GM19035 (cell line): ENCODE measurements at regions not wholly inside any gene's neighbourhood (a gene's known extent, or its start where the extent isn't known, plus 50 kb on each side); places are given as distances from the start of the nearest gene placed in this dataset.
A peak's percentile ranks its signal among the peaks of the same experiment; 100 is the strongest.
"Not testable (repeated sequence)": the region's sequence is repeated elsewhere in the genome, so short reads cannot be mapped to it uniquely, and the experiment has no call there.

ENCODE experiments used
- ATAC-seq: cut with Tn5 transposase; IDR thresholded peaks from one replicate; pipeline ENCODE4 v1.9.1; 2021; ENCODE audit not compliant: unreplicated experiment

DNA sequence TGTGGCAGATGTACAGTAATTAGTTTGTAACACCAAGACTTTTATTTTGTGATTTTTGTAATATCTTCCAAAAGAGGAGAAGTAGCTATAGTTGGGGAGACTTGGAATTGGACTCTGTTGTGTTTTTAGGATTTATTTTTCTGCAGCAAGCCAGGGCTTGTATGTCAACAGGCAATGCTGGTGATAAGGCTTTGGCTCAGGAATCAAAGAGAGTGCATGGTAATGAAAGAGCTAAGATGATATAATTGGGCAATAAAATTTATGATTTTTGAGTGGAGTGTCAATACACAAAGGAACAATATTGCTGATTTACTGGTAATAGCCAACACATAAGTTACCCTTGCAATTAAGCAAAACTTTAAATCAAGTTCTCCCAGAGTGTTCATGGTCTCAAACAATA, 452.9 kb downstream of the TMEM135 start:
- ATAC-seq, result no peak

DNA sequence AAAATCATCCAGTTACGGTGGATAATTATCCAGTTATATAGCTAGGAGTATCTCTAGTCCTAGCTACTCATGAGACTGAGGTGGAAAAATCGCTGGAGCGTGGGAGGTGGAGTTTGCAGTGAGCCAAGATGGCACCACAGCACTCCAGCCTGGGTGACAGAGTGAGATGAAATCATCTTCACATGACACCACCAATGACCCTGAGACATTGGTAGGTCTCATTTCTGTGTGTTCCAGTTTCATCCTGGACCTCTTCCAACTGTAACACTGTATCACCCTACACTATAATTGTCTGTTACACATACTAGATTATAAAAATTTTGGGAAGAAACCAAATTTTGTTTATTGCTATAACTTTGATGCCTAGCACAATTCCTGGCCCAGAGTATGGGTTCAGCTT, 446.8 kb downstream of the TMEM135 start:
- no peak for ATAC-seq

DNA sequence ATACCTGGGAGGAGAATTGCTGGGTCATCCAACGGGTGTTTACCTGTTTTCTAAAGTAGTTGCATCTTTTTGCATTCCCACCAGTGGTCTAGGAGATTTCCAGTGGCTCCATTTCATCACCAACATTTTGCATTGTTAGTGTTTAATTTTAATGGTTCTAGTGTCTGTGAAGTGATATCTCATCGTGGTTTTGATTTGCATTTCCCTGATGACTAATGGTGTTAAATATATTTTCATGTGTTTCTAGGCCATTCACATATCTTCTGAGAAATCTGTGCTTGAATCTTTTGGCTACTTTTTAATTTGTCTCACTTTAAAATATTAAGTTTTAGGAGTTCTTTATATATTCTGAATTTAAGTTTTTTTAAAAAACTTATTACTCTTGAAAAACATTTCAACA, 439.6 kb downstream of the TMEM135 start:
- ATAC-seq, result no peak

DNA sequence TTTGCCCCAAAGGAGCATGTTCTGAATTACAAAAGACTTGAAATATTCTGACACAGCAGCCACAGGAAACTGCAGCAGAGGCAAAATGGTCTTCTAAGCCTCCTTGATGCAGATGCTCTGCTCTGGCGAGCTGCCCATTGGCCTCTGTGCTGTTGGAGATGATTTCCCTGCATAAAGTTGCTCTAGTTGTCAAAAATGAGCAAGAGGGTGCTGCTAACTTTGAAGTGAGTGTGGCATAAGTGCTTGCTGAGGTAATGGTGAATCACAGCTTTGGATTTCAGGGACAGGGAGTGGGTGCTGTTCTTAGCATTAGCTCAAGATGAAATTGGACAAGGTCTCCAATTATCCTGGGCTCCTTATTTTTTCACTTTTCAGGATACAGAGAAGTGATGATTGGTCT, 435.4 kb downstream of the TMEM135 start:
- ATAC-seq, result no peak

DNA sequence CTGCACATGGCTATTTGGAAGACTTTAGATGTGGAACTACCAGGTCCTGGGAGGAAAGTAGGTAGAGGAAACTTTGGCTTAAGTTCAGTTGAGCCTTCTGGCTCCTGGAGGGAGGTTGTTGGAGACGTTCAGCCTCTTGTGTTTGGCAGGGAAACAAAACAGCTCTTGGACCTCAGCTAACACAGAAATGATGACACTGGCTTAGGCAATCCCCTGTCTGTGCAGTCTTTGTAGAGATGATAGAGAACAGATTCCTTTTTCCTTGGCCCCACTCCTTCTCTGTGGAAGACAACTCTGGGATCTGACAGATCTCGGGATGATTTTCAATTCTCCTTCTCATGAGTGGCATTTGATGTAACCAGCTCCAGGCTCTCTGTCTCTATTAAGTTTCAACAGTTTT, 428.5 kb downstream of the TMEM135 start:
- no peak for ATAC-seq

DNA sequence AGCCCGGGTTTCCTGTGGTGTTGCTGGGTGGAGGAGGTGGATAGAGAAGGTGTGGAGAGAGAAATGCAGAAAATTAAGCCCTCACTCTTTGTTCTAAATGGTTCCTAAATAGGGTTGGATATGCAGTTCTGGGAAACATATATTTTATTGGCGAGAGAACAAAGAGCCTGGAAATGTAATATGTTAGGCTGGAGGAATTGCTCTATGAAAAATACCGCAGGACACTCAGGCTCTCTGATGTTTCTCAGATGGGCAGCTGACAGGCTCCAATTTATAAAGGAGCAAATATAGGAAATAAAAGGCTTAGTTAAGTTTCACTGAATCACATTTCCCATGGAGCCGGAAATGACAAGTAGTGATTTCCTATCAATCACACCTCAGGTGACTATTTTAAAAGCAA, 428.0 kb downstream of the TMEM135 start:
- ATAC-seq, result no peak

DNA sequence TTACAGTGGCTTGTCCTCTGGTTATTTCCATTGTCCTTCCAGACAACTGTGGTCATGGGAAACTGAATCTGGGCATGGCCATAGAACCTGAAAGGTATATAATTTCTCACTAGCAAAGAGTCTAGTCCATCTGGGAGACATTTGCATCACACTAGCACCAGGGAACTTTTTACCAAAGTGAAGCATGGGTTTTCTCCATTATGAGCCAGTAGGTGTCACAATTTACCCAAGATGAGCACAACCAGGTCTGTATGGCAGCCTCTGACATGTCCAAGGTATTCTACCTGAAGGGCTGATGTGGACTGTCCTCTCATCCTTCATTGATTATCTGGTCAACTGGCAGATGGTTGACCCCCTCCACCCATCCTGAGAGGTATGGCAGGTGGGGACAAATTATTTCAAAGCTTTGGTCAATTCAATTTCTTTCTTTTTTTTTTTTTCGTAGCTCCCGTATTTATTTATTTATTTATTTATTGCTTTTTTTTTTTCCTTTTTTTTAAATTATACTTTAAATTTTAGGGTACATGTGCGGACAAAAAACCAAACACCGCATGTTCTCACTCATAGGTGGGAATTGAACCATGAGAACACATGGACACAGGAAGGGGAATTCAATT, 425.9 kb downstream of the TMEM135 start:
- peak; percentile 61 for ATAC-seq

DNA sequence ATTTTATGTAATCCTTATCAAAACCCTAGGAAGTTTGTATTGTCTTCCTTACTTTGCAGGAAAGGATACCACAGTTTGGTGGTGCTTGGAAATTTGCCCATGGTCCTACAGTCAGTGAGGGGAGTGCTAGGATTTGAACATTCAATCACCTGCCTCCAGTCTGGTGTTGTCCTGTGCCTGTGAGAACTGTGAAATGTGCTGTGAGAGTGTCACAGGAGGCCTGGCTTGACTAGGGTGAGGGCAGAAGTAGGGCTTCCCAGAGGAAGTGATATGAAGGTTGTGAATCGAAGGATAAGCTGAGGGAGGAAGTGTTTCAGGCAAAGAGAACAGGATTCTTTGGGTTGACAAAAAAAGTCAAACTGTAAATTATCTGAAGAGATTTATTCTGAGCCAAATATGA, 424.4 kb downstream of the TMEM135 start:
- no peak for ATAC-seq

DNA sequence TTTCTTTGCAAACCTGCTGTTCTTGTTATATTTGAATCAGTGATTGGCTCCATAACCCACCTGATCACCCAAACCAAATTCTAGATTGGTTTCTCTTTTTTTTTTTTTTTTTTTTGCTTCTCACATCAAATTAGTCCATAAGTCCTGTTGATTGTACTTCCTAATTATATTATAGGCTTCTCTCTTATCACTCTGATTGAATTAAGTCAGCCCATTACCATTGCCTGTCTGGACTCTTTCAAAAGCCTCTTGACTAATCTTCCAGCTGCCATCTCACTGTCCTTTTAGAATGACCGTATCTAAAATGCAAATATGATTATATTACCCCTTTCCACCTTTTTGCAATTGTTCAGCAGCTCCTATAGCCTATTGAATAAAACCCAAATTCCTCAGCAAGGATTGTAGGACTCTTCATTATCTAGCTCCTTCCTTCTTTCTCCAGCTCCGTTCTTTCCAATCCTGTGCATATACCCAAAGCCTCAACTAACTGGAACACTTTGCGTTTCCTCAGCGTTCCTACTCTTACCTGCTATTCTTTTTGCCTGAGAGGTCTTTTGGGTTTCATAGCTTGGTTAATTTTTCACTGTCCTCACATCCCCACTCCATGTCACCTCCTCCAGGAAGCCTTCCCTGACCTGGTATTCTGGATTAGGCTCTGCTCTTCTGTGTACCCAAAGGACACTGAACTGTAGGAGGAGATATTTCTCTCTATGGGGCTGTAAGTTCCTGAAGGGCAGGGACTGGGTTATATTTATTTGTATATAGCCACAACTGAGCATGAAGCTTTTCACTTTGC, 423.3 kb downstream of the TMEM135 start:
- no peak for ATAC-seq

DNA sequence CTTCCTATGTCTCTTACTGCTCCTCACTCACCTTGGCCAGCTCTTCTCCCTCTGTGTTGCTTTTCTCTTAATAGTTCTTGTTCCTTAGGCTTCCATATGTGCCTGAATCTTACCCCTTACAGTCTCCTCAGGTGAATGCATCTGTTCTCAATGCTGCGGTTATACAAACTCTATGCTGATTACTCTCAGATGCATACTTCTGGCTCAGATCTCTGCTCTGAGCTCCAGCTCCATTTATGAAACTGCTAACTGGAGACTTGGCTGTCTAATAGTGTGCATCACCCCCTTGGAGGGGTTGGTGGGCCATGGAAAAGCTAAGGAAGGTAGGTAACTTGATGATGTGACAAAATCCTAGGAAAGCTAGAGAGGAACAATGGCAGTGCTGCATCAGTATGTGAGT, 422.5 kb downstream of the TMEM135 start:
- ATAC-seq, result no peak

DNA sequence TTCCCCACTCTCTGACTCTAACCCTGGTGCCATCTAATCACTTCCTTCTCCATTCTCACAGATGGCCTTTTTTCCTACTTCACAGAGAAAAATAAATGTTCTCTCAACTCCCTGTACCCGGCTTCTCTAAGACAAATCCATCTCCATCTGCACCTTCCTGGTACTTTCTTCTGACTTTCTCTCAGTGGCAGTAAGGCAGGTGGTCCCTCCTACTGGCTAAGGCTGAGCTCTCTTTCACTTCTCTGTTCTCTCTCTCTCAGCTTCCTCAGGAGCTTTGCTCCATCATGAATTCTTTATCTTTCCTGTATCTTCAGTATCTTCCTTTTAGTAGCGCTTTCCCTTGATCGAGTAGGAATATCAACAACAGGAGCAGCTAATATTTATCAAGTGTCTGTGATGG, 421.6 kb downstream of the TMEM135 start:
- no peak for ATAC-seq

DNA sequence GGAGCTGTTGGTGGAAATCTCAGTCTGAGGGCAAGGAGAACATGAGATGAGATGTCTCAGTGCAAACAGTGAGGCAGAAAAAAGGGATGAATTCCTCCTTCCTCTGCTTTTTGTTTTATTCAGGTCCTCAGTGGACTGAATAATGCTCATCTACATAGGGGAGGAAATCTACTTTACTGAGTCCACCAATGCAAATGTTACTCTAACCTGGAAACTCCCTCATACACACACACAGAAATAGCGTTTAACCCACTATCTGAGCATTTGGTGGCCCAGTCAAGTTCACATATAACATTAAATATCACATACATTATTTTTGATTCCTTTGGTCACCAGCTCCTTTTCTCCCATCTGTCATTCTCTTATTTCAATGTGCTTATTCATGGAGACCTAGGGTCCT, 418.8 kb downstream of the TMEM135 start:
- peak; percentile 43 for ATAC-seq

DNA sequence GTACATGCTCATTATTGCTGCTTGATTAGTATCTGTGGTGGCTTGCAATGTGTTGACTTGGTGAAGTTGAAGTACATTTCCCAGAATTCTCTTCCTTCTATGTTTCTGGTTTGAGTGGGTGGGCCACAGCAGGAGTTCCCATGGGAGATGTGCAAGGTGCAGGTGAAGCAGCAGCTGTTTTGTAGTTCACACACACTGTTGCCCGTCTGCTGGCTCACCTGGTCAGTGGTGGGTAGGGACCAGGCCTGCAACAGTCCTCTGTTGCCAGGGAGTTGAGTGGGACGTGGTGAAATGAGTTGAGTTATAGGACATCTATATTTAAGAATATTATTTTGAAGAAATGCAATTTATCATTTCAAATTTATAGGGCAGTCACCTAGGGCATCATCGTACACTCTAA, 417.4 kb downstream of the TMEM135 start:
- no peak for ATAC-seq

DNA sequence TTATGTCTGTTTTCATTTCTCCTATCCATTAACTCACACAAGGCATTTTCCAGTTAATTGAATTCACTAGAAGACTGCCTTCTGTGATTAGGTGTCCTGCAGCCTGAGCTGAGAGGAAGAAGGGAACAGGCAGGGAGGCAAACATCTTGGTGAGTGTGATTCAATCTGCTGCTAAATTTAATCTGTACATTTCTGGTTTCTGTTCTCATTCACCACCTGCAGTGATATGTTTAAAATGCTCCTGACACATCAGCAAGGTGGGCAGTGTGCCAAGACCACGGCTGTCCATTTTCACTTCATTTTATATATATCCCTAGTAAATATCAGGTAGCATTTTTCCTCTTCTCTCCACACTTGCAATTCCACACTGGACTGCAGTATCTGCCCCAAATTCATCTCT, 416.5 kb downstream of the TMEM135 start:
- ATAC-seq, result peak; percentile 58

DNA sequence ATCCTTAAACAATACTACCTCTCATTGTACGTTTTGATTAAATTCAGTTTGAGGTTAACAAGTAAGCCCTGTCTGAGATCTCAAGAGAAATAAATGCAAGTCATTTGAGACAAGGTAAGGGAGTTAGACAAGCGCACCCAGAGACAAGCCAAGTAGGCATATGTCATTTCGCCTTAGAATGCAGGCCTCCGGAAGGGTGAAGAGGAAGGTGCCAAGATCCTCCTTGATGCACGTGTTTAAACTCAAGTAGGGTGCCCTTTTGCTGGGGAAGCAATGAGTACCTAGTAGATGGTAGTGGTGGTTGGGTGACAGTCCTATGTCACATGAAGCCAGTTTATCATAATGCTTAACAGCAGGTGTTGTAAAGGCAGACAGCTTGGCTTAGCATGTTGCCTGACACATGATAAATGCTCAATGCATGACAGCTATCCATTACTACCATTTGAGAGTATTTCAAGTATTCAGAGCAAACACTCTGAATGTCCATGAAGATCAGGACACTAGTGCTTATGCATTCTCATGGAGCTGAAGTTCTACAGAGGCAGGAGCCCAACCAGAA, 415.9 kb downstream of the TMEM135 start:
- ATAC-seq, result peak; percentile 12

DNA sequence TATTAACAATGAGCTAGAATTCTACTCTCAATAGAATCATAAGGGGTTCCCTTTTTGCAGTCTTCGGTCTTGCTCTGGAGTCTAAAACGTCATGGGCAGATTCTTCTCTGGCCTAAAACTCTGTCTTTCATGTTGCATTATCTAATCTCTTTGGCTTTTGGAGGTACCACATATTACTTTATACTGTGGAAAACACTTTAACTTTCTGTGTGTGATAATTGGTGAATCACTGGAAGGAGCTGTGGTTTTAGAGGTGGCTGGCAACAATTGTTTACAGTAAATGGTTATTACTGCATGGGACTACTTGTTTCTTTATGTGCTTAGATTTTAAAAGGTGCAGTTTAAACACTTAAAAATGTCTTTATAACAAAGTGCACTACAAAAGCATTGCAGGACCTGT, 414.3 kb downstream of the TMEM135 start:
- ATAC-seq, result not testable (repeated sequence)

DNA sequence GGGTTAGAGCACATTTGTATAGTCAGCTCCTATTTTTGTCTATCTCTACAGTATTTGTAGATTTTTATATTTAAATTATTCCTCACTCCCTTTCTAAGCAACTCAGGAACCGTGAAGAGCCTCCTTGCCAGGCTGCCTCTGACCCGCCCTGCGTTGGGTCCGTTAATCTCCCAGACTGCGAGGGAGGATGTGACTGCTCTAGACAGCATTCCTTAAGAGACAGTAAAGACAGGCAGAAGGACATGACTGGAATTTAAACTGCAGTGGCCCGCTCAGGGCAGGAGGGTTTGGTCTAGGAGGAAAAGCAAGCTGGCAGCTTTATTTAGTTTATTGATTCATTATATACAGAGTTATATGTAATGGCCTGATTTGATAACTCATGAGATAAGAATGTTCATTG, 413.7 kb downstream of the TMEM135 start:
- no peak for ATAC-seq

DNA sequence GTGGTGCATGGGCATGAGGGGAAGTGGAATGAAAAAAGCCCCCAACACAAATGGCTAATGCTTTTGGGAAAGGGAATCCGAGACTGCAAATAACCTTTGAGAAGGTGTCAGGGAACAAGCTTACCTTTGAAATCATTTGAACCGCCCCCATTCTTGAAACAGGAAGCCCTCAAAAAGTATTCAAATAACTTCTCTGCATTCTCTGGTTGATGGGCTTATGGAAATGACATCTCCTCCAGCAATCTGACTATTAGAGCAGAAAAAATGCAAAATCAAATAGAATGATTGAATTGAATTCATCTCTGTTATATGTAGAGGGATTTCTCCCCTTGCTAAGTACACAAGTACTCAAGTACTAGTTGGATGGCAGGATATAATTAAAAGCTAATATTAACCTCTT, 409.9 kb downstream of the TMEM135 start:
- no peak for ATAC-seq

DNA sequence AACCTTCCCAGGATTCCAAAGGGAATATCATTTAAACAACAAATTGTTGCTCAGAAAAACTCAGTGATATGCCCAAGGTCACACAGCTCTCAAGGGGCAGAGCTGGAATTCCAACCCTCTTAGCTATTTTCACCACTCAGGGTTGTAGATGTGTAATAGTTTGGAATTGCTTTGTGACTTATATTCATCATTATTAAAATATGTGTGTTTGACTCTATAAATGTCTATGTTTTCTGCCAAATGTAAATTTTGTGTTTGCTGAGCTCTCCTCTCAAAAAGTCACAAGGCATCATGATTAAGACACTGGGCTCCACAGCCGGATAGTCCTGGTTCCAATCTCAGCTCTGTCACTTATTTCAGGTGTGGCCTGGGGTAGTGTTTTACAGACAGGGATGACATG, 407.3 kb downstream of the TMEM135 start:
- ATAC-seq, result no peak

DNA sequence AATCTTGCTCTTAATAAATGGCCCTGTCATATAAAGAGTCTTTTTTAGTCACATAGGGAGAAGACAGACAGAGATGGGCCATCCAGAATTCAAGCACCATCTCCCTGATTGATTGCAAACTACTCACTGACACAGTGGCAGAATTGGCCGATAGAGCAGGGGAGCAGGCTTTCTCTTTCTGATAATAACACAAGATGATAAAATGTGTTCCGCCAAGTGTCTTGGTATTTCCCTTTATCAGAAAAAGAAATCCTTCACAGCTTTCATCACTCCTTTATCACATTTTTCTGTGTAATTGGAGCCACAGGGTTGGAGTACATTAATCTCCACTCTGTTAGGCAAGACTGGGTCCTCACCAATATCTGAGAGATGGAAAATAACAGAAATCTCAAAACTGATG, 406.0 kb downstream of the TMEM135 start:
- no peak for ATAC-seq

DNA sequence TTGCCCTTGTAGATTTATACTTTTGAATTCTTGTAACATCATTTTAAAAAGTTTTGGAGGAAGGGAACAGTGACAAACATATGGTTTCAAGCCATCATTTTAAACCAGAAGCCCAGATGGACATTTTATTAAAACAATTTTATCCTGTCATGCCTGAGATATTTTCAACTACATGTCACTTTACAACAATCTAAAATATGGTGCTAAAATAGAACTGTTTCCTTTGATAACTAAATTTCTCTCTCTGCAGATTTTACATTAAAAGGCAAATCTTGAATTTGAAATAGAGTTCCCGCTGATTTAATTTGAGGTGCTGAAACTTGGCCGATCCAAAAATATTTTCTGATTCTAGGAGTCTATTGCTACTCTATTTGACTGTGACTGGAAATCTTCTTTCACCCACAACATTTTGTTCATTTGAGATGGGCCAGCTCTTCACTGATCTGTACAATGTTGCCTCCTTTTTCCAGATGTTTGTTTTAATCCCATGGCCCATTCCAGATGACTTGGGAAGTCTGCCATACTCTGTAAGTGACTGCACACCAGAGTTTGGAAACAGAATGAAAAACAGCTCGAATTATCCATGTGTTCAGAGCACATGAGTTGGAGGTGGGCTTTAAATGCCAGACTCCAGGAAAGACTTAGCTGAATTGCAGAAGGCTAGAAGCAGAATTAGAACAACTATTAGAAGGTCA, 402.5 kb downstream of the TMEM135 start:
- ATAC-seq, result no peak

DNA sequence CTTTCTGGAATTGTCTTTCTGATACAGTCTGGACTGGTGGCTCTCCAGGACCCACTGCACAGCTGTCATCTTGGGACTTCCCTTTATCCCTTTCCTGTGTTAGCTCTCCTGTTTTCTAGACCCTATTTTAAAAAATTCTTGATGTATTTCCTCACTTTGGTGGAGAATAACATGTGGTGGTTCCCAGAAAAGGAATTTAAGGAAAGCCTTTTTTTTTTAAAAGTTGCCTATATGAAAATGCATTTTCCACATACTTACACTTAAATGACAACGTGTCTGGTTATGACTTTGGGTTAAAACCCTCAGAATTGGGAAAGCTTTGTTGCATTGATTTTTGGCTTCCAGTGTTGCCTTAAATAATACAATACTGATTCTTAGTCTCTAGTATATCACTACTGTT, 400.7 kb downstream of the TMEM135 start:
- ATAC-seq, result no peak
